ENCODE measurements at regions not wholly inside any gene's neighbourhood (a gene's known extent, or its start where the extent isn't known, plus 50 kb on each side); places are given as distances from the start of the nearest gene placed in this dataset.

DNA sequence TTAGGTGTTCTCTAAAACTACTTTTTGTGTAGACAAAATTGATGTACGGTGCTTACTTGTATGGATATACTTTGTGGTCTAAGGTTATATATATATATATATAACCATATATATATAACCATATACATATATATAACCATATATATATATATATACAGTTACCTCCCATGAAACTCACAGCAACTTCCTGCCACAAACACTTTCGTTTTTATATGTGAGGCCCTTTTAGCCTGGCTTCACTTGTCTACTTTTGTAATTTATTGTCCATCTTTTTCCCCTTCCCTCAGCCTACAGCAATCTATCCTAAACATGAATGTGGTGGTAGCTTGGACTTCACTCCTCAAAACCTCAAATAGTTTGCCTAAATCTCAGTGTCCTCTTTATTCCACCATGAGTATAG is 72.8 kb upstream of the NPFFR2 start:
- WGBS (ENCODE audit: insufficient coverage) = no CpG with 5 or more reads among the region's 2 CpGs
- POLR2A ChIA-PET = no interaction called here
- no peak overlapping the region for H3K27ac ChIP-seq (ENCODE audit: insufficient read depth in 1 of 2, low read depth in 1 of 2, low read length in 2 of 2, poor library complexity in 1 of 2, severe bottlenecking in 2 of 2)
- CTCF ChIA-PET = no interaction called here
- DNase-seq = peak in 1 of 3 donors; percentile 19
- H3K9me3 ChIP-seq (ENCODE audit: control extremely low read depth in 1 of 5, control insufficient read depth in 4 of 5, insufficient read depth in 2 of 5, low read depth in 1 of 5, low read length in 4 of 5) = peaks cover 0 to 3% (median 0%) of the 10 kb centered on the region in 5 experiments
- no peak overlapping the region for H3K4me3 ChIP-seq (ENCODE audit: control insufficient read depth in 1 of 7, extremely low read depth in 1 of 7, insufficient read depth in 4 of 7, low read depth in 2 of 7, low read length in 6 of 7)
- no peaks in the 10 kb centered on the region for H3K4me1 ChIP-seq (ENCODE audit: control extremely low read depth in 1 of 4, control insufficient read depth in 4 of 4, insufficient read depth in 4 of 4, low read length in 3 of 4)
- H3K36me3 ChIP-seq (ENCODE audit: control insufficient read depth in 4 of 4, insufficient read depth in 4 of 4, low read length in 3 of 4) = no peaks in the 10 kb centered on the region
- no peaks in the 10 kb centered on the region for H3K27me3 ChIP-seq (replicated peaks in 2 of 5; ENCODE audit: control insufficient read depth in 4 of 5, insufficient read depth in 5 of 5, low read length in 4 of 5)

DNA sequence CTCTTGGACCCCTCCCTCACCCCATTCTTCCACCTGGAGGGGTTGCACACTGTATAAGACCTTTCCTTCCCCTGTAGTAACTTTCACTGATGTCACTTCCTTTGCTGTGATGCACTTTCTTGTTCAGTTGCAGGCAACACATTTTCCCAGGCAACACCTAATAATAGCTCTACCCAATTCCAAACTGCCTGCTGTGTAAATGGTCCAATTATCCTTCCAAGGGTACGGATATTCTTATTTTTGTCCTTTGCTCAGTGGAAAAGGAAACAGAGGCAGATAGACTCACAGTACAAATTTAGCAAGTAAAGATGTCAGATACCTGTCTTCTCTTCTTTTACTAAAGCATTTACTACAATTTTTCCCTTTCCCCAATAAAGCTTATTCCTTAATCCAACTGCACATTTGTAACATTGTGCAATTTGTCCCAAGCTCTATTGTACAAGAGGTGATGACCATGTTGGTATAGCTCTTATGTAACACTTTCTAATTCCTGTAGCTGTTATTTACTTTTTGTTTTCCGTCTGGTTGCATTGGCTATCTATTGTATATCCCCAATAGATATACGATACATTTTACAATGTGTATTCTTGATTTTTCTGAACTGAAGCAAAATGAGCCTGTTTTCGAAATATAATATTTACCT is 69.1 kb upstream of the NPFFR2 start:
- WGBS (ENCODE audit: insufficient coverage) = 80% methylated on average over 1 of the region's 4 CpGs

GRCh38 chr4:71974681-71975080 is 57.1 kb upstream of the NPFFR2 start:
- H3K4me1 ChIP-seq (ENCODE audit: control extremely low read depth in 1 of 4, control insufficient read depth in 4 of 4, insufficient read depth in 4 of 4, low read length in 3 of 4) = no peaks in the 10 kb centered on the region
- DNase-seq = no peak
- peaks cover 0 to 3% (median 0%) of the 10 kb centered on the region in 5 experiments for H3K9me3 ChIP-seq (ENCODE audit: control extremely low read depth in 1 of 5, control insufficient read depth in 4 of 5, insufficient read depth in 2 of 5, low read depth in 1 of 5, low read length in 4 of 5)
- 89% methylated on average over 2 of the region's 4 CpGs for WGBS (ENCODE audit: insufficient coverage)
- no peak overlapping the region for H3K27ac ChIP-seq (ENCODE audit: insufficient read depth in 1 of 2, low read depth in 1 of 2, low read length in 2 of 2, poor library complexity in 1 of 2, severe bottlenecking in 2 of 2)
- no peak overlapping the region for H3K4me3 ChIP-seq (ENCODE audit: control insufficient read depth in 1 of 7, extremely low read depth in 1 of 7, insufficient read depth in 4 of 7, low read depth in 2 of 7, low read length in 6 of 7)
- ChIA-PET CTCF (no interaction called here), POLR2A (no interaction called here)
- H3K27me3 ChIP-seq (replicated peaks in 2 of 5; ENCODE audit: control insufficient read depth in 4 of 5, insufficient read depth in 5 of 5, low read length in 4 of 5) = no peaks in the 10 kb centered on the region
- H3K36me3 ChIP-seq (ENCODE audit: control insufficient read depth in 4 of 4, insufficient read depth in 4 of 4, low read length in 3 of 4) = no peaks in the 10 kb centered on the region

More for the DNA sequence above, 69.1 kb upstream of the NPFFR2 start:
- POLR2A ChIA-PET = interaction anchor here (0.8 kb wide), 1 partner anchor 48 kb away, joined by 3 read pairs; no protein-coding TSS in a partner anchor
- Histone ChIP-seq H3K36me3 (ENCODE audit: control insufficient read depth in 4 of 4, insufficient read depth in 4 of 4, low read length in 3 of 4) (no peaks in the 10 kb centered on the region), H3K4me1 (ENCODE audit: control extremely low read depth in 1 of 4, control insufficient read depth in 4 of 4, insufficient read depth in 4 of 4, low read length in 3 of 4) (no peaks in the 10 kb centered on the region), H3K9me3 (ENCODE audit: control extremely low read depth in 1 of 5, control insufficient read depth in 4 of 5, insufficient read depth in 2 of 5, low read depth in 1 of 5, low read length in 4 of 5) (no peaks in the 10 kb centered on the region), H3K4me3 (ENCODE audit: control insufficient read depth in 1 of 7, extremely low read depth in 1 of 7, insufficient read depth in 4 of 7, low read depth in 2 of 7, low read length in 6 of 7) (no peak overlapping the region), H3K27ac (ENCODE audit: insufficient read depth in 1 of 2, low read depth in 1 of 2, low read length in 2 of 2, poor library complexity in 1 of 2, severe bottlenecking in 2 of 2) (no peak overlapping the region), H3K27me3 (replicated peaks in 2 of 5; ENCODE audit: control insufficient read depth in 4 of 5, insufficient read depth in 5 of 5, low read length in 4 of 5) (no peaks in the 10 kb centered on the region)
- CTCF ChIA-PET = no interaction called here
- DNase-seq = no peak

GRCh38 chr4:71976523-71976922 is 55.3 kb upstream of the NPFFR2 start:
- no peak overlapping the region for H3K27ac ChIP-seq (ENCODE audit: insufficient read depth in 1 of 2, low read depth in 1 of 2, low read length in 2 of 2, poor library complexity in 1 of 2, severe bottlenecking in 2 of 2)
- peaks cover 0 to 3% (median 0%) of the 10 kb centered on the region in 5 experiments for H3K9me3 ChIP-seq (ENCODE audit: control extremely low read depth in 1 of 5, control insufficient read depth in 4 of 5, insufficient read depth in 2 of 5, low read depth in 1 of 5, low read length in 4 of 5)
- POLR2A ChIA-PET = no interaction called here
- no peak overlapping the region for H3K4me3 ChIP-seq (ENCODE audit: control insufficient read depth in 1 of 7, extremely low read depth in 1 of 7, insufficient read depth in 4 of 7, low read depth in 2 of 7, low read length in 6 of 7)
- no peak for DNase-seq
- no peaks in the 10 kb centered on the region for H3K27me3 ChIP-seq (replicated peaks in 2 of 5; ENCODE audit: control insufficient read depth in 4 of 5, insufficient read depth in 5 of 5, low read length in 4 of 5)
- CTCF ChIA-PET = no interaction called here
- no peaks in the 10 kb centered on the region for H3K4me1 ChIP-seq (ENCODE audit: control extremely low read depth in 1 of 4, control insufficient read depth in 4 of 4, insufficient read depth in 4 of 4, low read length in 3 of 4)
- H3K36me3 ChIP-seq (ENCODE audit: control insufficient read depth in 4 of 4, insufficient read depth in 4 of 4, low read length in 3 of 4) = no peaks in the 10 kb centered on the region

GRCh38 chr4:71978210-71978835 is 53.5 kb upstream of the NPFFR2 start:
- no peak for DNase-seq
- Histone ChIP-seq H3K4me1 (ENCODE audit: control extremely low read depth in 1 of 4, control insufficient read depth in 4 of 4, insufficient read depth in 4 of 4, low read length in 3 of 4) (no peaks in the 10 kb centered on the region), H3K9me3 (ENCODE audit: control extremely low read depth in 1 of 5, control insufficient read depth in 4 of 5, insufficient read depth in 2 of 5, low read depth in 1 of 5, low read length in 4 of 5) (peaks cover 0 to 3% (median 0%) of the 10 kb centered on the region in 5 experiments), H3K27ac (ENCODE audit: insufficient read depth in 1 of 2, low read depth in 1 of 2, low read length in 2 of 2, poor library complexity in 1 of 2, severe bottlenecking in 2 of 2) (no peak overlapping the region), H3K27me3 (replicated peaks in 2 of 5; ENCODE audit: control insufficient read depth in 4 of 5, insufficient read depth in 5 of 5, low read length in 4 of 5) (no peaks in the 10 kb centered on the region), H3K4me3 (ENCODE audit: control insufficient read depth in 1 of 7, extremely low read depth in 1 of 7, insufficient read depth in 4 of 7, low read depth in 2 of 7, low read length in 6 of 7) (no peak overlapping the region), H3K36me3 (ENCODE audit: control insufficient read depth in 4 of 4, insufficient read depth in 4 of 4, low read length in 3 of 4) (no peaks in the 10 kb centered on the region)
- ChIA-PET CTCF (no interaction called here), POLR2A (no interaction called here)
- no CpG with 5 or more reads among the region's 1 CpG for WGBS (ENCODE audit: insufficient coverage)

- Histone ChIP-seq H3K4me3 (ENCODE audit: control insufficient read depth in 1 of 7, extremely low read depth in 1 of 7, insufficient read depth in 4 of 7, low read depth in 2 of 7, low read length in 6 of 7) (no peak overlapping the region), H3K36me3 (ENCODE audit: control insufficient read depth in 4 of 4, insufficient read depth in 4 of 4, low read length in 3 of 4) (no peaks in the 10 kb centered on the region), H3K4me1 (ENCODE audit: control extremely low read depth in 1 of 4, control insufficient read depth in 4 of 4, insufficient read depth in 4 of 4, low read length in 3 of 4) (no peaks in the 10 kb centered on the region), H3K9me3 (ENCODE audit: control extremely low read depth in 1 of 5, control insufficient read depth in 4 of 5, insufficient read depth in 2 of 5, low read depth in 1 of 5, low read length in 4 of 5) (peaks cover 0 to 3% (median 0%) of the 10 kb centered on the region in 5 experiments), H3K27me3 (replicated peaks in 2 of 5; ENCODE audit: control insufficient read depth in 4 of 5, insufficient read depth in 5 of 5, low read length in 4 of 5) (no peaks in the 10 kb centered on the region), H3K27ac (ENCODE audit: insufficient read depth in 1 of 2, low read depth in 1 of 2, low read length in 2 of 2, poor library complexity in 1 of 2, severe bottlenecking in 2 of 2) (no peak overlapping the region)
- no peak for DNase-seq
- ChIA-PET POLR2A (no interaction called here), CTCF (no interaction called here)
- no CpG with 5 or more reads among the region's 2 CpGs for WGBS (ENCODE audit: insufficient coverage)
Measured at GRCh38 chr4:71980976-71981375, 50.8 kb upstream of the NPFFR2 start.
